Glutamatergic neuron (in vitro differentiated cells): ENCODE measurements at regions not wholly inside any gene's neighbourhood (a gene's known extent, or its start where the extent isn't known, plus 50 kb on each side); places are given as distances from the start of the nearest gene placed in this dataset.

Source experiments
- DNase-seq: peaks from one replicate; pipeline ENCODE4 v3.0.0; 2022
- H3K27ac Mint-ChIP-seq: one replicate; pipeline ENCODE4 v1.8.0; 2020; ENCODE audit warnings: mild to moderate bottlenecking, mixed read lengths, inconsistent platforms; ENCODE audit not compliant: unreplicated experiment
- H3K27me3 Mint-ChIP-seq: one replicate; pipeline ENCODE4 v1.8.0; 2020; ENCODE audit warnings: mild to moderate bottlenecking, moderate library complexity, mixed read lengths, inconsistent platforms; ENCODE audit not compliant: unreplicated experiment
- H3K36me3 Mint-ChIP-seq: one replicate; pipeline ENCODE4 v1.8.0; 2020; ENCODE audit warnings: mild to moderate bottlenecking, mixed read lengths, inconsistent platforms; ENCODE audit not compliant: unreplicated experiment
- H3K4me1 Mint-ChIP-seq: one replicate; pipeline ENCODE4 v1.8.0; 2020; ENCODE audit warnings: mild to moderate bottlenecking, low read depth, mixed read lengths, inconsistent platforms; ENCODE audit not compliant: unreplicated experiment
- H3K4me3 Mint-ChIP-seq: one replicate; pipeline ENCODE4 v1.8.0; 2020; ENCODE audit warnings: mild to moderate bottlenecking, mixed read lengths, inconsistent platforms; ENCODE audit not compliant: unreplicated experiment
- H3K9me3 Mint-ChIP-seq: one replicate; pipeline ENCODE4 v1.8.0; 2020; ENCODE audit warnings: mild to moderate bottlenecking, moderate library complexity, mixed read lengths, inconsistent platforms; ENCODE audit not compliant: unreplicated experiment
- CTCF ChIP-seq: fragments of 200-600 bp; sonication (generic); IDR thresholded peaks from one replicate; pipeline ENCODE4 v1.5.0; 2021; ENCODE audit not compliant: partially characterized antibody, unreplicated experiment

GRCh38 chr9:75397836-75398235 is 309.5 kb downstream of the OSTF1 start:
- DNase-seq, result no peak
- Mint-ChIP-seq H3K27ac (no peak overlapping the region), H3K36me3 (no peaks in the 10 kb centered on the region), H3K27me3 (no peaks in the 10 kb centered on the region), H3K9me3 (no peaks in the 10 kb centered on the region), H3K4me1 (no peaks in the 10 kb centered on the region), H3K4me3 (no peak overlapping the region)
- no peak for TF ChIP-seq CTCF

DNA sequence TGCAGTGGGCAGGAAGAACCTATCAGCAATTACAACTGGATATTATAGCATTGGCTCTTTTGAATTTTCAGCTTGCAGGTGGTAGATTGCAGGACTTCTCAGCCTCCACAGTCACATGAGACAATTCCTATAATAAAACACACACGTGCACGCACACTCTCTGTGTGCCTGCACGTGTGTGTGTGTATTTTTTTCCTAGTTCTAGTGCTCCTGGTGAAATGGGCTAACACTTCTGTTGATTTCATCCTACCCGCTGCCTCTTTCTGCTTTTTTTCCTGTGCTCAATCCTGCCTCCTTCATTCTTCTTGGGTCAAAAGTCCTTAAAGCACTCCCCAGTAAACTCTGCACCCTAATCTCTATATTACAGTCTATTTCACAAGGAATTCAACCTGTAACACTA is 320.1 kb downstream of the OSTF1 start:
- no peak for DNase-seq
- no peaks in the 10 kb centered on the region for H3K36me3 Mint-ChIP-seq
- peaks cover 4% of the 10 kb centered on the region for H3K27me3 Mint-ChIP-seq
- no peaks in the 10 kb centered on the region for H3K4me1 Mint-ChIP-seq
- H3K4me3 Mint-ChIP-seq, result no peak overlapping the region
- peaks cover 5% of the 10 kb centered on the region for H3K9me3 Mint-ChIP-seq
- no peak for TF ChIP-seq CTCF
- no peak overlapping the region for H3K27ac Mint-ChIP-seq

GRCh38 chr9:75410405-75410804 is 322.1 kb downstream of the OSTF1 start:
- TF ChIP-seq CTCF, result no peak
- no peak for DNase-seq
- Mint-ChIP-seq H3K4me3 (no peak overlapping the region), H3K27me3 (peaks cover 4% of the 10 kb centered on the region), H3K36me3 (no peaks in the 10 kb centered on the region), H3K9me3 (peaks cover 5% of the 10 kb centered on the region), H3K27ac (no peak overlapping the region), H3K4me1 (no peaks in the 10 kb centered on the region)

DNA sequence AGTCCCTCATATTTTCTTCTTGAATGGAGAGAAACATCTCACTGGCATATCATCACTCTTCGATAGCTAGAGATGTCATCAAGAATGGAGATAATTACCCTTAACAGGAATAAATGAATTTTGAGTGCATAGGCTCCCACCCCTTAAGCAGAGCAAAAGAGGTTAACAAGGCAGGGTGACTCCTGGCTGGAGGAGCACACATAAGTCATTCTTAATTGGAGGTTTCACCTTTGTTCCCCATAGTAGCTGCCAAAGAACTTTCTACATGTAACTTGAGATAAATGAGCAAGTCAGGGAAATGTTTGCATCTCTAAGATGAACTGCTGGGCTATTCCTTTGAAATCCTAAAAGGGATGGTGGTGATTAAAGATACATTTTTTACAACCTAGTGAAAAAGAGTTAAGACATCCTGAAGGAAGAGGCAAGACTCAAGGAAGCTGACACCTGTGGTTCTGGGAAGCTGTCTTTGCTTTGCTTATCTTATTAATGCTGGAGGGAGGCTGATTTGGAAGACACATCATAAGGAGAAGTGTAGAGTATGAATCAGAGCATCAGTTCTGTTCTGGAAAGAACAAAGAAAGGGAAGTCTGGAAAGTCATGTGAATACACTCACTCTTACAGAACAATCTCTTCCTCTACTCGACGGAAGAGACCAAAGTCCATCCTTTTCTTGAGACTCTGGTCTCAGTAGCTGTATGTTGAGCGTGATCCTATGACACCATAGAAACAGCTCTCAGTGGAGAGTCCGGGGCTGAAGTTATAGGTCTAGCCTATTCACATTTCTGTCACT is 326.3 kb downstream of the OSTF1 start:
- H3K27me3 Mint-ChIP-seq, result peaks cover 4% of the 10 kb centered on the region
- H3K36me3 Mint-ChIP-seq, result no peaks in the 10 kb centered on the region
- DNase-seq, result no peak
- no peaks in the 10 kb centered on the region for H3K4me1 Mint-ChIP-seq
- no peak overlapping the region for H3K4me3 Mint-ChIP-seq
- no peak overlapping the region for H3K27ac Mint-ChIP-seq
- peaks cover 5% of the 10 kb centered on the region for H3K9me3 Mint-ChIP-seq
- no peak for TF ChIP-seq CTCF

- no peak for TF ChIP-seq CTCF
- Mint-ChIP-seq H3K27ac (no peak overlapping the region), H3K36me3 (no peaks in the 10 kb centered on the region), H3K4me3 (no peak overlapping the region), H3K9me3 (no peaks in the 10 kb centered on the region), H3K4me1 (no peaks in the 10 kb centered on the region), H3K27me3 (no peaks in the 10 kb centered on the region)
- DNase-seq, result no peak
Observed at GRCh38 chr9:75417471-75417870, 329.2 kb downstream of the OSTF1 start.
